Type B pancreatic cell (in vitro differentiated cells): ENCODE measurements at regions not wholly inside any gene's neighbourhood (a gene's known extent, or its start where the extent isn't known, plus 50 kb on each side); places are given as distances from the start of the nearest gene placed in this dataset.

Experiments used
- DNase-seq: peaks from one replicate; pipeline ENCODE4 v3.0.0; 2021; ENCODE audit warnings: mixed read lengths; ENCODE audit not compliant: unreplicated experiment; ENCODE audit errors: extremely low spot score
- H3K27ac Mint-ChIP-seq: 2 replicates; pipeline ENCODE4 v1.8.0; 2021; ENCODE audit warnings: mild to moderate bottlenecking, mixed read lengths
- H3K27me3 Mint-ChIP-seq: 2 replicates; pipeline ENCODE4 v1.8.0; 2021; ENCODE audit warnings: mixed read lengths
- H3K36me3 Mint-ChIP-seq: 2 replicates; pipeline ENCODE4 v1.8.0; 2021; ENCODE audit warnings: mixed read lengths
- H3K4me1 Mint-ChIP-seq: one replicate; pipeline ENCODE4 v1.8.0; 2021; ENCODE audit warnings: mixed read lengths; ENCODE audit not compliant: unreplicated experiment
- H3K4me3 Mint-ChIP-seq: 2 replicates; pipeline ENCODE4 v1.8.0; 2021; ENCODE audit warnings: mild to moderate bottlenecking, mixed read lengths
- H3K9me3 Mint-ChIP-seq: 2 replicates; pipeline ENCODE4 v1.8.0; 2021; ENCODE audit warnings: mixed read lengths
- CTCF ChIP-seq: fragments of 200-600 bp; sonication (generic); conservative IDR thresholded peaks from 2 replicates; pipeline ENCODE4 v1.5.0; 2021; ENCODE audit warnings: antibody characterized with exemption, mild to moderate bottlenecking

GRCh38 chr1:104720741-104721140, 971.0 kb downstream of the AMY1C start:
- Mint-ChIP-seq H3K27me3 (no peaks in the 10 kb centered on the region), H3K36me3 (no peaks in the 10 kb centered on the region), H3K4me3 (no peak overlapping the region), H3K27ac (no peak overlapping the region), H3K9me3 (peaks cover 6% of the 10 kb centered on the region), H3K4me1 (no peaks in the 10 kb centered on the region)
- no peak for TF ChIP-seq CTCF
- DNase-seq, result no peak

- no peaks in the 10 kb centered on the region for H3K27me3 Mint-ChIP-seq
- no peak for TF ChIP-seq CTCF
- H3K36me3 Mint-ChIP-seq, result no peaks in the 10 kb centered on the region
- no peak for DNase-seq
- no peak overlapping the region for H3K27ac Mint-ChIP-seq
- no peak overlapping the region for H3K4me3 Mint-ChIP-seq
- no peaks in the 10 kb centered on the region for H3K4me1 Mint-ChIP-seq
- H3K9me3 Mint-ChIP-seq, result peaks cover 6% of the 10 kb centered on the region
These were observed 977.2 kb downstream of the AMY1C start for GRCh38 chr1:104726917-104727316.

- TF ChIP-seq CTCF, result no peak
- Mint-ChIP-seq H3K4me3 (no peak overlapping the region), H3K9me3 (no peaks in the 10 kb centered on the region), H3K36me3 (no peaks in the 10 kb centered on the region), H3K27ac (no peak overlapping the region), H3K27me3 (no peaks in the 10 kb centered on the region), H3K4me1 (no peaks in the 10 kb centered on the region)
- DNase-seq, result no peak
These were observed 984.2 kb downstream of the AMY1C start for GRCh38 chr1:104733866-104734265.

GRCh38 chr1:104745875-104746274, 996.2 kb downstream of the AMY1C start:
- no peaks in the 10 kb centered on the region for H3K4me1 Mint-ChIP-seq
- no peaks in the 10 kb centered on the region for H3K36me3 Mint-ChIP-seq
- H3K4me3 Mint-ChIP-seq, result no peak overlapping the region
- DNase-seq, result no peak
- no peak for TF ChIP-seq CTCF
- H3K27me3 Mint-ChIP-seq, result no peaks in the 10 kb centered on the region
- H3K9me3 Mint-ChIP-seq, result no peaks in the 10 kb centered on the region
- no peak overlapping the region for H3K27ac Mint-ChIP-seq

GRCh38 chr1:104746994-104747393, 997.3 kb downstream of the AMY1C start:
- TF ChIP-seq CTCF, result no peak
- Mint-ChIP-seq H3K4me3 (no peak overlapping the region), H3K36me3 (no peaks in the 10 kb centered on the region), H3K4me1 (no peaks in the 10 kb centered on the region), H3K27ac (no peak overlapping the region), H3K27me3 (no peaks in the 10 kb centered on the region), H3K9me3 (no peaks in the 10 kb centered on the region)
- DNase-seq, result no peak

GRCh38 chr1:104760017-104760416, 1010.3 kb downstream of the AMY1C start:
- Mint-ChIP-seq H3K27me3 (no peaks in the 10 kb centered on the region), H3K4me1 (peaks cover 12% of the 10 kb centered on the region), H3K9me3 (no peaks in the 10 kb centered on the region), H3K4me3 (no peak overlapping the region), H3K36me3 (no peaks in the 10 kb centered on the region), H3K27ac (no peak overlapping the region)
- no peak for DNase-seq
- no peak for TF ChIP-seq CTCF
